Sigmoid colon (tissue), 4 donors: ENCODE measurements at regions not wholly inside any gene's neighbourhood (a gene's known extent, or its start where the extent isn't known, plus 50 kb on each side); places are given as distances from the start of the nearest gene placed in this dataset.

Experiments used
- CTCF ChIP-seq, 4 experiments: fragments of 450-650 bp in 3 of 4; fragments of 200-600 bp in 1 of 4; IDR thresholded peaks; one replicate each; pipeline ENCODE4 v1.5.1; 2016 to 2019; ENCODE audit warnings: antibody characterized with exemption in 4 of 4, mild to moderate bottlenecking in 3 of 4, moderate library complexity in 2 of 4
- EP300 ChIP-seq, 4 donors: sonication (generic); formaldehyde crosslinking; IDR thresholded peaks; one replicate each; pipeline ENCODE4 v1.6.1; 2017; ENCODE audit warnings: antibody characterized with exemption in 4 of 4
- POLR2A ChIP-seq, 2 donors: fragments of 450-650 bp; IDR thresholded peaks; one replicate each; pipeline ENCODE4 v1.6.1; 2016; ENCODE audit warnings: antibody characterized with exemption in 2 of 2, mild to moderate bottlenecking in 2 of 2, moderate library complexity in 2 of 2
- POLR2AphosphoS5 ChIP-seq, 4 donors: sonication (generic); formaldehyde crosslinking; IDR thresholded peaks; one replicate each; pipeline ENCODE4 v1.6.1; 2017; ENCODE audit warnings: antibody characterized with exemption in 4 of 4

GRCh38 chr11:44402466-44403075, 92.6 kb upstream of the ALX4 start:
- no peak for TF ChIP-seq POLR2A (IDR thresholded peaks at IDR 0.05)
- no peak for TF ChIP-seq CTCF (IDR thresholded peaks at IDR 0.05)
- no peak for TF ChIP-seq POLR2AphosphoS5 (IDR thresholded peaks at IDR 0.05)
- TF ChIP-seq EP300 (IDR thresholded peaks at IDR 0.05), result no peak
